OCI-LY1 (cell line): ENCODE measurements at regions not wholly inside any gene's neighbourhood (a gene's known extent, or its start where the extent isn't known, plus 50 kb on each side); places are given as distances from the start of the nearest gene placed in this dataset.
"Not testable (repeated sequence)": the region's sequence is repeated elsewhere in the genome, so short reads cannot be mapped to it uniquely, and the experiment has no call there.

Experiments used
- H2AFZ ChIP-seq: fragments of 200-600 bp; sonication (generic), shearing (Covaris generic); 2 replicates; pipeline ENCODE4 v1.6.0; 2014; ENCODE audit warnings: antibody characterized with exemption, mild to moderate bottlenecking, low read length
- H3F3A ChIP-seq: fragments of 200-600 bp; sonication (generic), shearing (Covaris generic); 2 replicates; pipeline ENCODE4 v1.6.0; 2014; ENCODE audit warnings: mild to moderate bottlenecking, antibody characterized with exemption, low read length, moderate library complexity; ENCODE audit not compliant: insufficient read depth
- H3K27ac ChIP-seq: fragments of 200-600 bp; sonication (generic); 2 replicates; pipeline ENCODE4 v1.5.1; 2014; ENCODE audit warnings: low read length, mixed run types, mild to moderate bottlenecking, low read depth; ENCODE audit not compliant: poor library complexity, severe bottlenecking
- H3K27me3 ChIP-seq: fragments of 200-600 bp; sonication (generic); 2 replicates; pipeline ENCODE4 v1.6.0; 2014; ENCODE audit warnings: antibody characterized with exemption, mild to moderate bottlenecking, low read length, moderate library complexity; ENCODE audit not compliant: insufficient read depth
- H3K36me3 ChIP-seq: fragments of 200-600 bp; sonication (generic); 2 replicates; pipeline ENCODE4 v1.6.1; 2014; ENCODE audit warnings: mild to moderate bottlenecking, antibody characterized with exemption, low read length, moderate library complexity, mixed read lengths; ENCODE audit not compliant: insufficient read depth
- H3K4me1 ChIP-seq: fragments of 200-600 bp; sonication (generic); 2 replicates; pipeline ENCODE4 v1.5.1; 2014; ENCODE audit warnings: mild to moderate bottlenecking, low read length, moderate library complexity; ENCODE audit not compliant: insufficient read depth, severe bottlenecking
- H3K4me2 ChIP-seq: fragments of 200-600 bp; sonication (generic), shearing (Covaris generic); 2 replicates; pipeline ENCODE4 v1.6.1; 2014; ENCODE audit warnings: low read length
- H3K4me3 ChIP-seq: fragments of 200-600 bp; sonication (generic); 2 replicates; pipeline ENCODE4 v1.5.1; 2014; ENCODE audit warnings: low read length, low read depth, mild to moderate bottlenecking, mixed read lengths; ENCODE audit not compliant: poor library complexity, severe bottlenecking
- H3K79me2 ChIP-seq: fragments of 200-600 bp; shearing (Covaris generic); 2 replicates; pipeline ENCODE4 v1.6.1; 2016; ENCODE audit warnings: mixed run types, low read length, mixed read lengths; ENCODE audit not compliant: insufficient read depth
- H3K9ac ChIP-seq: fragments of 200-600 bp; sonication (generic), shearing (Covaris generic); 2 replicates; pipeline ENCODE4 v1.6.1; 2014; ENCODE audit warnings: mild to moderate bottlenecking, low read length, mixed read lengths
- H3K9me2 ChIP-seq: fragments of 200-600 bp; sonication (generic), shearing (Covaris generic); 2 replicates; pipeline ENCODE4 v1.6.1; 2014; ENCODE audit warnings: low read depth, mild to moderate bottlenecking, low read length, mixed read lengths
- H3K9me3 ChIP-seq: fragments of 200-600 bp; shearing (Covaris generic); 2 replicates; pipeline ENCODE4 v1.6.1; 2014; ENCODE audit warnings: low read length, mixed read lengths
- H4K20me1 ChIP-seq: fragments of 200-600 bp; sonication (generic), shearing (Covaris generic); 2 replicates; pipeline ENCODE4 v1.6.0; 2016; ENCODE audit warnings: mild to moderate bottlenecking, low read length; ENCODE audit not compliant: insufficient read depth
- CTCF ChIP-seq: fragments of 200-600 bp; sonication (generic), shearing (Covaris generic); IDR thresholded peaks from 2 replicates; pipeline ENCODE4 v1.5.1; 2017; ENCODE audit warnings: mild to moderate bottlenecking, antibody characterized with exemption, low read length, moderate library complexity, mixed read lengths
- EZH2 ChIP-seq: fragments of 200-600 bp; sonication (generic), shearing (Covaris generic); IDR thresholded peaks from 2 replicates; pipeline ENCODE4 v1.8.0; 2017; ENCODE audit warnings: borderline replicate concordance, mixed run types, mild to moderate bottlenecking, antibody characterized with exemption, low read length, moderate library complexity, mixed read lengths

- Histone ChIP-seq H3K4me2 (no peak overlapping the region), H3K27ac (no peak overlapping the region), H2AFZ (no peak overlapping the region), H3K9ac (no peak overlapping the region), H3K27me3 (no peaks in the 10 kb centered on the region), H3K4me1 (no peaks in the 10 kb centered on the region), H4K20me1 (no peaks in the 10 kb centered on the region), H3K9me2 (no peaks in the 10 kb centered on the region), H3K36me3 (no peaks in the 10 kb centered on the region), H3F3A (no peaks in the 10 kb centered on the region), H3K4me3 (no peak overlapping the region), H3K9me3 (no peaks in the 10 kb centered on the region), H3K79me2 (no peaks in the 10 kb centered on the region)
- TF ChIP-seq CTCF, result no peak
Observed at GRCh38 chr3:82128271-82128670, 366.8 kb upstream of the GBE1 start.

GRCh38 chr3:82122554-82123345 is 361.3 kb upstream of the GBE1 start:
- no peak overlapping the region for H3K27ac ChIP-seq
- H2AFZ ChIP-seq, result no peak overlapping the region
- H3F3A ChIP-seq, result no peaks in the 10 kb centered on the region
- H3K4me1 ChIP-seq, result no peaks in the 10 kb centered on the region
- H3K36me3 ChIP-seq, result no peaks in the 10 kb centered on the region
- no peaks in the 10 kb centered on the region for H3K9me2 ChIP-seq
- H3K4me3 ChIP-seq, result no peak overlapping the region
- H3K27me3 ChIP-seq, result no peaks in the 10 kb centered on the region
- no peak for TF ChIP-seq CTCF
- no peak for TF ChIP-seq EZH2
- H3K79me2 ChIP-seq, result no peaks in the 10 kb centered on the region
- H4K20me1 ChIP-seq, result no peaks in the 10 kb centered on the region
- no peak overlapping the region for H3K4me2 ChIP-seq
- H3K9ac ChIP-seq, result no peak overlapping the region
- H3K9me3 ChIP-seq, result no peaks in the 10 kb centered on the region

GRCh38 chr3:82114589-82114988 is 353.1 kb upstream of the GBE1 start:
- no peak for TF ChIP-seq EZH2
- no peak for TF ChIP-seq CTCF
- Histone ChIP-seq H3K9me3 (no peaks in the 10 kb centered on the region), H3K9me2 (no peaks in the 10 kb centered on the region), H3K27me3 (no peaks in the 10 kb centered on the region), H3K36me3 (no peaks in the 10 kb centered on the region), H2AFZ (no peak overlapping the region), H3F3A (no peaks in the 10 kb centered on the region), H3K79me2 (no peaks in the 10 kb centered on the region), H3K27ac (no peak overlapping the region), H4K20me1 (no peaks in the 10 kb centered on the region), H3K9ac (no peak overlapping the region), H3K4me2 (no peak overlapping the region), H3K4me3 (no peak overlapping the region), H3K4me1 (no peaks in the 10 kb centered on the region)

GRCh38 chr3:82110721-82111120 is 349.3 kb upstream of the GBE1 start:
- H3K36me3 ChIP-seq, H3K4me2 ChIP-seq, H3K79me2 ChIP-seq, H4K20me1 ChIP-seq, H3K4me3 ChIP-seq, H3K4me1 ChIP-seq, H3K9me2 ChIP-seq, H3K27ac ChIP-seq, H3K27me3 ChIP-seq, H3F3A ChIP-seq, H3K9ac ChIP-seq, H2AFZ ChIP-seq, H3K9me3 ChIP-seq: not testable (repeated sequence)
